ENCODE measurements at regions not wholly inside any gene's neighbourhood (a gene's known extent, or its start where the extent isn't known, plus 50 kb on each side); places are given as distances from the start of the nearest gene placed in this dataset.

GRCh38 chr16:55252577-55252976, 71.4 kb upstream of the IRX6 start:
- CTCF ChIA-PET, result no interaction called here
- intact Hi-C loops (cut with micrococcal nuclease), result no loop called here
- Histone ChIP-seq H3K4me2 (replicated peaks; ENCODE audit: low read depth, low read length, poor library complexity, severe bottlenecking) (no peak overlapping the region), H2AFZ (ENCODE audit: insufficient read depth, low read depth, low read length, poor library complexity, severe bottlenecking) (no peak overlapping the region), H3K27ac (ENCODE audit: low read length in 2 of 2) (no peak overlapping the region), H3K36me3 (replicated peaks in 1 of 2; ENCODE audit: control extremely low read depth in 1 of 2, control insufficient read depth in 1 of 2, extremely low read depth in 1 of 2, insufficient read depth in 2 of 2, low read length in 1 of 2) (no peaks in the 10 kb centered on the region), H3K4me1 (ENCODE audit: control insufficient read depth in 2 of 2, insufficient read depth in 2 of 2, low read length in 2 of 2) (no peaks in the 10 kb centered on the region), H3K9me3 (ENCODE audit: control extremely low read depth in 1 of 3, control insufficient read depth in 2 of 3, insufficient read depth in 1 of 3, low read length in 2 of 3) (no peaks in the 10 kb centered on the region), H3K79me2 (ENCODE audit: control insufficient read depth, insufficient read depth, low read length) (no peaks in the 10 kb centered on the region), H3K9ac (ENCODE audit: low read length) (no peak overlapping the region), H3K4me3 (ENCODE audit: control extremely low read depth in 1 of 5, extremely low read depth in 1 of 5, insufficient read depth in 1 of 5, low read depth in 2 of 5, low read length in 4 of 5) (no peak overlapping the region), H4K20me1 (ENCODE audit: control insufficient read depth, insufficient read depth, low read length, poor library complexity, severe bottlenecking) (no peaks in the 10 kb centered on the region), H3K27me3 (replicated peaks in 1 of 4; ENCODE audit: control extremely low read depth in 1 of 4, control insufficient read depth in 3 of 4, insufficient read depth in 4 of 4, low read length in 3 of 4) (peaks cover 0 to 6% (median 0%) of the 10 kb centered on the region in 4 experiments)
- Mint-ChIP-seq H3K27ac (no peak overlapping the region), H3K4me3 (no peak overlapping the region), H3K27me3 (peaks cover 5% of the 10 kb centered on the region), H3K9me3 (ENCODE audit: insufficient read depth) (peaks cover 4% of the 10 kb centered on the region), H3K4me1 (no peaks in the 10 kb centered on the region)
- TF ChIP-seq EZH2 (IDR thresholded peaks at IDR 0.05; ENCODE audit: borderline replicate concordance, insufficient read depth, low read depth, low read length, poor library complexity, severe bottlenecking) (no peak), CTCF (IDR thresholded peaks at IDR 0.05) (no peak)
- no CpG with 5 or more reads among the region's 1 CpG for WGBS (ENCODE audit: insufficient coverage)
- POLR2A ChIA-PET, result no interaction called here
- ATAC-seq (ENCODE audit: low read depth) (no peak), DNase-seq (no peak)

- Histone ChIP-seq H3K9me3 (ENCODE audit: control extremely low read depth in 1 of 3, control insufficient read depth in 2 of 3, insufficient read depth in 1 of 3, low read length in 2 of 3) (peaks cover 0 to 3% (median 0%) of the 10 kb centered on the region in 3 donors), H3K4me3 (ENCODE audit: control extremely low read depth in 1 of 5, extremely low read depth in 1 of 5, insufficient read depth in 1 of 5, low read depth in 2 of 5, low read length in 4 of 5) (no peak overlapping the region), H3K4me2 (replicated peaks; ENCODE audit: low read depth, low read length, poor library complexity, severe bottlenecking) (no peak overlapping the region), H3K36me3 (replicated peaks in 1 of 2; ENCODE audit: control extremely low read depth in 1 of 2, control insufficient read depth in 1 of 2, extremely low read depth in 1 of 2, insufficient read depth in 2 of 2, low read length in 1 of 2) (no peaks in the 10 kb centered on the region), H3K79me2 (ENCODE audit: control insufficient read depth, insufficient read depth, low read length) (no peaks in the 10 kb centered on the region), H3K9ac (ENCODE audit: low read length) (no peak overlapping the region), H2AFZ (ENCODE audit: insufficient read depth, low read depth, low read length, poor library complexity, severe bottlenecking) (no peak overlapping the region), H3K27ac (ENCODE audit: low read length in 2 of 2) (no peak overlapping the region), H4K20me1 (ENCODE audit: control insufficient read depth, insufficient read depth, low read length, poor library complexity, severe bottlenecking) (no peaks in the 10 kb centered on the region), H3K27me3 (replicated peaks in 1 of 4; ENCODE audit: control extremely low read depth in 1 of 4, control insufficient read depth in 3 of 4, insufficient read depth in 4 of 4, low read length in 3 of 4) (peaks cover 0 to 2% (median 0%) of the 10 kb centered on the region in 4 experiments), H3K4me1 (ENCODE audit: control insufficient read depth in 2 of 2, insufficient read depth in 2 of 2, low read length in 2 of 2) (no peaks in the 10 kb centered on the region)
- Mint-ChIP-seq H3K9me3 (ENCODE audit: insufficient read depth) (peaks cover 4% of the 10 kb centered on the region), H3K4me1 (no peaks in the 10 kb centered on the region), H3K27me3 (peaks cover 5% of the 10 kb centered on the region), H3K4me3 (no peak overlapping the region), H3K27ac (no peak overlapping the region)
- TF ChIP-seq EZH2 (IDR thresholded peaks at IDR 0.05; ENCODE audit: borderline replicate concordance, insufficient read depth, low read depth, low read length, poor library complexity, severe bottlenecking) (no peak), CTCF (IDR thresholded peaks at IDR 0.05) (no peak)
- DNase-seq, result no peak
- ChIA-PET POLR2A (no interaction called here), CTCF (no interaction called here)
- intact Hi-C loops (cut with micrococcal nuclease), result no loop called here
- ATAC-seq (ENCODE audit: low read depth), result no peak
Observed at GRCh38 chr16:55253987-55254386, 70.0 kb upstream of the IRX6 start.
